ENCODE measurements at regions not wholly inside any gene's neighbourhood (a gene's known extent, or its start where the extent isn't known, plus 50 kb on each side); places are given as distances from the start of the nearest gene placed in this dataset.

GRCh38 chr3:104245981-104246380 lies 1120.7 kb upstream of the ALCAM start:
- no peak for TF ChIP-seq CTCF (optimal IDR thresholded peaks at IDR 0.05 in 1 of 3, IDR thresholded peaks at IDR 0.05 in 1 of 3, conservative IDR thresholded peaks at IDR 0.05 in 1 of 3; ENCODE audit: extremely low read depth in 1 of 3, insufficient read depth in 2 of 3, low read length in 3 of 3)
- no peak for TF ChIP-seq EZH2 (IDR thresholded peaks at IDR 0.05; ENCODE audit: low read length)
